ENCODE measurements at regions not wholly inside any gene's neighbourhood (a gene's known extent, or its start where the extent isn't known, plus 50 kb on each side); places are given as distances from the start of the nearest gene placed in this dataset.

DNA sequence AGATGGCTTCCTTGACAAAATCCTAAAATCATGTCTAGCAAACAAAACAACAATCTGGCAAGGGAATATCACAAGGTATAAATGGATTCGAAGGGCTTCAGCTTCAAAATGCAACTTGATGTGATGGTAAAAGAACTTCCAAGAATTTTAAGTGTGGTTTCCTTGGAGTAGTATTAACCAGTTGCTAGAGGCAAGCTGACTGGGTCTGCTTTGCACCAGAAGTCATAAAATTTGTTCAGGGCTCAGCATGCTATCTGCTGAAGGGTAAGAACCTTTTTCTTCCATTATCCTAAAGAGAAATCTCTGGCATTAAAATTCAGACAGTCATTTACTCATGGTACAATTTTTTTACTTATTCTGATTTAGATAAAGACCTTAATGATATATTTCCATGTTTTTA lies 516.7 kb downstream of the TXNL1 start:
- DNase-seq (ENCODE audit: low spot score) = no peak
- intact Hi-C loops (cut with DNase I) = no loop called here
- ATAC-seq = no peak

GRCh38 chr18:56120782-56121181 lies 517.6 kb downstream of the TXNL1 start:
- intact Hi-C loops (cut with DNase I) = no loop called here
- ATAC-seq = no peak
- DNase-seq (ENCODE audit: low spot score) = no peak

DNA sequence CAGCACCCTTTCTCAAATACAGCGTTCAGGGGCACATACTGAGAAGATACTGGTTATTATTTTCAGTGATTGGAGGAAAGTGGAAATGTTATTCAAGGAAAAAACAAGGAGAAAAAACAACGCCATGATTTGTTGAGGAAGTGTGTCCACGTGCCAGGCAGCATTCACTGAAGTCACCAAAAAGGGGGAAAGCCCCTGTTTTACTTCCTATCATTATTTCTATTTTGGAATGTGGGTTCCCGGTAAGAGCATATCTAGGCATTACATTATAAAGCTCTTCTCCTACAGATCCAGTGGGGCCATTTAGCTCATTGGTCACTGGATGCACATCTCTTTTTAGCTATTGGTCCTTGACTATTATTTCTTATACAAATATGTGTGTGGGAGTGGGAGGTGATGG lies 518.7 kb downstream of the TXNL1 start:
- DNase-seq (ENCODE audit: low spot score) = no peak
- intact Hi-C loops (cut with DNase I) = no loop called here
- ATAC-seq = no peak

- intact Hi-C loops (cut with DNase I) = no loop called here
- ATAC-seq (no peak), DNase-seq (ENCODE audit: low spot score) (no peak)
Observed at GRCh38 chr18:56118422-56118821, 520.0 kb downstream of the TXNL1 start.

DNA sequence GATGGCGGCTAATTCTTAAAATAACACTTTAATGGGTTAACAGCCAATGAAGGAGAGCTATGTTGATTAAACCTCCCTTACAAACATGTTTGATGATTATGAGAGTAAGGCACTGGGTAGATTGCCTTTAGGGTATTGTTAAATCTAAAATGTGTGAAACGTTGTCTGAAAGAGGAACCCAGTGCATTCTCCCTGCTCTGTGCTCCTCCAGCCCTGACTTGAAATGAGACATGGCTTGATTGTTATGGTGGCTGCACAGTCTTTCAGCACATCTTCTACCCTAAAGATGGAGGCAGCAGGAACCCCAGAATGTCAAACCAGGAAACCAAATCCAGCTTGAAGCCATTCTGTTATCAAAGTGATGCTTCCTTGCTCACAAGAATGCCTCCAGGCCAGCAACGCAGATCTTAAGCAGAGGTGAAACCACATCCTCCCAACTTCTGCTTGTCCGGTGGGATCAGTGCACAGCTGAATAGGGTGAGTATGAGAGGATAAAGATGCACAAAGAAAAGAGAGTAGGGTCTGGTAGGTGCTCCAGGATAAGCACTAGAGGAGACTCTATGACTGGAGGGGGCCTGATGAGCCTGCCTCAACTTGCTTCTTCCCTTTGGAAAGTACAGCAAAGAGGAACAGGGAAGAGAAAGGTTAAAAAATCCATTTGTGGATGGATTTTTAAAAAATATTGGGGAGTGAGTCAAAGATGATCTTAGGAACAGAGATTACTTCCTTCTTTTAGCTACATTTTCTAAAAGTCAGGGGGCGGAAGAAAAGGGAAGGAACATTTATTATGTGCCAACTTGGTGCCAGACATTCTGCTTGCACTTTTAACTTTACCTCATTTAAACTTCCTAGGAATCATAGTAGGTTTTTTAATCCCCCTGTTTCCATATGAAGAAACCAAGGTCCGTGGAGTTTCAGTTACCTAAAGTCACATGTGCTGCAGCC lies 523.0 kb downstream of the TXNL1 start:
- DNase-seq (ENCODE audit: low spot score) = no peak
- ATAC-seq = peak; percentile 42
- intact Hi-C loops (cut with DNase I) = no loop called here

- no peak for DNase-seq (ENCODE audit: low spot score)
- intact Hi-C loops (cut with DNase I) = no loop called here
- no peak for ATAC-seq
Observed at GRCh38 chr18:56112984-56113383, 525.0 kb upstream of the TCF4 start.

GRCh38 chr18:56112013-56112749 lies 524.2 kb upstream of the TCF4 start:
- DNase-seq (ENCODE audit: low spot score) = no peak
- ATAC-seq = no peak
- intact Hi-C loops (cut with DNase I) = no loop called here

DNA sequence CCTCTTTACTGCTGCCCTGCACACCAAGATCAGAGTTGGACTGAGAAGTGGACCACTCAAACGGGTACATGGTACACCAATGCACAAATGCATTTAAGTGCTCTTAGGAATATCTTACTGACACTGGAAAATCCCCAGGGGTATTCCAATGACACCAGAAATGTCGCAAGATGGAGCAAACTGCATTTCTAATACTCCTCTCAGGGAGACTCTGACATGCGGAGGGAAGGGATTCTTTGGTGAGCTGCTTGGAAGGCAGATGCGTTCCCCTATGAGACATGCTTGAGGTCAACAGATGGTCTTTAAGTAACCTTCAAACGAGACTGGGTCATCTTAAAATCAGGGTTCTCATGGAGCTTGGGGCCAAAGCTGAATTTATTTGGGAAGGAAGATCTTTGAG lies 521.8 kb upstream of the TCF4 start:
- DNase-seq (ENCODE audit: low spot score) (no peak), ATAC-seq (no peak)
- intact Hi-C loops (cut with DNase I) = no loop called here

GRCh38 chr18:56108478-56109367 lies 520.7 kb upstream of the TCF4 start:
- ATAC-seq (no peak), DNase-seq (ENCODE audit: low spot score) (no peak)
- intact Hi-C loops (cut with DNase I) = no loop called here

DNA sequence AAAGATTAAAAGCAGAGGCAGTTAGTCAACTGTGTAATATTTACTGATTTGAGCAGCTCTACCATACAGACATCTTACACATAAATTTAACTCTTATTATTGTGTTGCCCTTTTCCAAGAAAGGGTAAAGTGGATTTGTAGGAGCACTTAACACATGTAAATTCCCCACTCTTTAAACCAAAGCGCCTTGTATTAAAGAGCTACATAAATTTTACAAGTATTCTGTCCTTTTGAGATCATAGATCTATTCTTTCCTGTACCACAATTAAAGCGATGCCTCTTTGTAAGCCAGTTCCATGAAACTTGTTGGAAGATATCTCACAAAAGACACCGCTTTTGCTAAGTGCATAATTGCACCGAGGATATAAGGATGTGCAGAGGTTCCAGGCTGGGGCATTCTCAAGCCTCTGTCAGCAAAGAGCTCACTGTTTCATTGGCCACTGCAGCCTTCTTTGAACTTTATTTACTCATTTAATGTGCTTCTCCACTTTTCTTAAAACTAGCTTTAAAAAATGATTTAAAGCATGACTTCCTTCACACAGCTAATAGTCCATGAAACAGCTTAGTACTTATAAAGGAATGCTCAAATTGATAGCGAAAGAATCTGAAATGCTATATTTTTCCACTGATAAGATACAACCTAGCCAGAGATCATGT lies 520.0 kb upstream of the TCF4 start:
- ATAC-seq (no peak), DNase-seq (ENCODE audit: low spot score) (no peak)
- intact Hi-C loops (cut with DNase I) = no loop called here

DNA sequence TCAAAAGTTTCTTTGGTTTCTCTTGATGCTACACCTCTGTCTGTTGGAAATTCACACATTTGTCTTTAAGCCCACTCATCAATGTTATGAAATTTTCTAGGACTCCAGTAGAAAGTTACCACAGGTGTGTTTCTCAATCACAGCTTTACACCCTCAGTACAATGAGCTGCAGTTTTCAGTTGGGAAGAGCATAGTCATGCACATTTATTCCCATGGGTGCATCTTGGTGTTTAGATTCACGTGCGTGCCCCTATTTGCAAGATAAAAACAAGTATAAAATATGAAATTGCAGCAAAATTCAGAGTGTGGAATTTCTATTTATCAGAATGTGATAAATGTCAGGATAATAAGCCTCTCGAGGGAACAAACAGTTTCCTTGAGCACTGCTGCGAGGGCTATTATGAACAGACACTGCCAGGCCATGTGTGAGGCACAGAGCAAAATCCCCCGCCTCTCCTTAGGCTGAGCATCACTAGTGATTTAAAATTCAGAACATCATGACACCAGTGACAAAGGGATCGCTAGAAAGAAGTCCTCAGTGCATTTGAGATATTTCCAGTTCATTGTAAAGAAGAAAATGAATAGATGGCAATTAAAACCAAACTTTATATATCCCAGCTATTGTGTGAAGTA lies 512.2 kb upstream of the TCF4 start:
- ATAC-seq (no peak), DNase-seq (ENCODE audit: low spot score) (no peak)
- intact Hi-C loops (cut with DNase I) = no loop called here

DNA sequence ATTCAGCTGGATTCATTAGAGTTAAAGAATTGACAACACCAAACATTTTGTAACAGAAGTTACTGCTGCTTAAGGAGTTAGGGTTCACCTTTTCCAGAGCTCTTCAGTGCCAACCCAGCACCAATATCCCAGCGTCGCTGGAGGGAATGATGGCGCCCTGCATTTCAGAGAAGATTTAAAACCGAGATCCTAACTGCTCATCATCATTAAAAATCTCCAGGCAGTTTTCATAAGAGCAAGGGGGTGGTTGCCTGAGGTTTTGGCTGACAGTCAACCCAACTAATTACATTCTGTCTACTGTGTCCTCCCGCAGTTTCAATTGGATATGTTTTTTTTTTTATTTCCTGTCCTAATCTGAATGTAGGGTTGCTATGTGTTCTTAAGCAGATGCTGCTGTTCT lies 509.6 kb upstream of the TCF4 start:
- ATAC-seq = no peak
- intact Hi-C loops (cut with DNase I) = no loop called here
- no peak for DNase-seq (ENCODE audit: low spot score)

DNA sequence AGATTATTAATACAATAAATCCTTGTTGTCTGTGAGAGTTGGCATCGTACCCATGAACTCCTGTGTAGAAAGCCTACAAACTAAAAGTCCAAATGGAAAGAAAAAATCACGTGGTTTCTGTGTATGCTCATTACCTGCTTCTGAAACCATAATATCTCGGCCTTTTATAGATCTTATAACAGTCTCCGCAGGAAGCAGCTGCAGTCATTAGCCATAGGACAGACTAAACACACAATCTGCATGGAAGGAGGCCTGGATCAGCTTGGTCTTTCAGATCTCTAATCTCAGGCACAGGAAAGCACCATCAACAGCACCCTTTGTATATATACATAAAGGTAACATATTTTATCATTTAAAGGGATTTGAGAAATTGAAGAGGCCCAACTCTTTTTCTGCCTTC lies 508.9 kb upstream of the TCF4 start:
- DNase-seq (ENCODE audit: low spot score) (no peak), ATAC-seq (no peak)
- intact Hi-C loops (cut with DNase I) = no loop called here

DNA sequence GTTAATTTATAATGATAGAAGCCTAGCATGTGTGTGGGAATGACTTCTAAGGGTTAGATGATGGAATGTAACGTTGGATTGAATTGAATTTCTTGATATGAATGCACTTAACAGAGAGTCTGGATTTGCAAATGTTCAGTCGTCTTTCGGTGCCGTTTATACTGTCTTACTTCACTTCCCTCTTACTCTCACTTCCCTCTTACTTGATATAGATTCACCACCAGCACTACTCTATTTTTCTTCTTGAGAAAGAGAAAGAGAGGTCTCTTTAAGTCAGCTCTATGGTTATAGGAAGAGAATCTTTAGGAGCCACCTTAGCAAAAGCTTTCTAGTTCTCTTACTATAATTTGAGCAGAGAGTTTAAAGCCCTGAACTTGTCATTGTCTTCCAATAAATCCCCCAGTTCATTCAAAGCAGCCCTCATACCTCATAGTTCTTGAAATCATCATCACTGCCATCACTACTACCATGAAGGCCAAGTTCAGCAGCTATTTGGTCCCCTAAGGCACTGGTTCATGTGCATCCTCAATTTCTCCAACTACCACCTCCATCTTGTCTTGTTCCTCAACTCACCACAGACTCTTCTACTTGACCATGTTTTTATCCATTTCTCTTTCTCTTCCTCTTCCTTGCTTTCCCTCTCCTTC lies 501.7 kb upstream of the TCF4 start:
- DNase-seq (ENCODE audit: low spot score) (no peak), ATAC-seq (no peak)
- intact Hi-C loops (cut with DNase I) = no loop called here

GRCh38 chr18:56086786-56087185 lies 498.8 kb upstream of the TCF4 start:
- ATAC-seq (no peak), DNase-seq (ENCODE audit: low spot score) (no peak)
- intact Hi-C loops (cut with DNase I) = no loop called here

DNA sequence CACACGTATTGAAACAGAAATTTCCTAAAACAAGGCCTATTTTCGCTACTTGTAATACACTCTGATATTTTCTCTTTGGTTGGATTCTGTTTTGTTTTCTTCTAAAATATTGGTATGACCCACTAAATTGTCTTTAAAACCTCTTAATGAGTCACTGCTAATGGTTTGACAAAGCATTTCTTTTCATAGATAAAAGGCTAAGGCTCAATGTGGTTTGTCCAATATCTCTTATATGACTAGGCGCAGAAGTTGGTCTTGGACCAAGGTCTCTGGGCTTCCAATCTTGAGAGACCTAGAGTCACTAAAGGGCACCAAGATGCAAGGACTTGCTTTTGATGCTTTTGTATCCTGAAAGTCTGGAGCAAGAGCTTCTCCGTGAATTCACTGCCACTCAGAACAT lies 498.2 kb upstream of the TCF4 start:
- ATAC-seq (no peak), DNase-seq (ENCODE audit: low spot score) (no peak)
- intact Hi-C loops (cut with DNase I) = no loop called here

- DNase-seq (ENCODE audit: low spot score) (no peak), ATAC-seq (peak; percentile 67)
- intact Hi-C loops (cut with DNase I) = no loop called here
Observed at GRCh38 chr18:56085551-56085950, 497.6 kb upstream of the TCF4 start.
